ENCODE measurements at regions not wholly inside any gene's neighbourhood (a gene's known extent, or its start where the extent isn't known, plus 50 kb on each side); places are given as distances from the start of the nearest gene placed in this dataset.

DNA sequence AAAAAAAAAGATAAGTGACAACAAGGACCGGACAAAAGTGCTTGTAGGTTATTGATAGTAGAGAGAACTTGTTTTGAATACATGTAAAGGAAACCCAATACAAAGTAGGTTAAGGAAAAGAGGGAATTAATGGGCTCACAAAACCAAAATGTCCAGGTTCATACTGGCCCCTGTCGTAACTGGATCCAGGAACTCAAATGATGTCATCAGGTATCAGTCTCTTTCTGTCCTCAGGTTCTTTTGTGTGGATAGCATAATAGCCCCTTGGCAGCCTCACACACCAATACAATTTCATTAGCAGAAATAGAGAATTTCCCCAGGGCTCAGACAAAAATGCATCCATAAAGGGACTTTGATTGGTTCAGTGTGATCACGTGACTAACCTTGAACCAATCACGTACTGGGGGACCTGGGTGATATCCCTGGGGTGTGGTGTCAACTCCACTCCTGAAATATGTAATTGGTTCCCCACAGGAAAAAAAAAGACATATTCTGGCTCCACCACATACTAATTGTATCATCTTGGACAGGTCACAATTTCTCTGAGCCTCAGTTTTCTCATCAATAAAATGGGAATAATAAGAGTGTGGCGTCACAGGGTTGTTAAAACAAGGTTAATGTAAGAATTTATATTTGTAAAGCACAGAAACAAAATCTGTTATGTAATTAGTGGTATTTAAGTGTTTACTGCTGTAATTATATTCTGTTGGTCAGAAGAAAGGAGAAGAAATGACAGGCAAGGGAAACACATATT, 174.8 kb downstream of the PDGFRA start:
- TF ChIP-seq SIX5 (IDR thresholded peaks at IDR 0.05; ENCODE audit: low read depth, low read length, severe bottlenecking), result no peak
- no peak for TF ChIP-seq TAF1 (IDR thresholded peaks at IDR 0.05; ENCODE audit: borderline replicate concordance, low read depth, low read length)
- no peak for TF ChIP-seq RAD21 (IDR thresholded peaks at IDR 0.05; ENCODE audit: insufficient read depth, low read depth, low read length)
- TF ChIP-seq, protein P1, sequence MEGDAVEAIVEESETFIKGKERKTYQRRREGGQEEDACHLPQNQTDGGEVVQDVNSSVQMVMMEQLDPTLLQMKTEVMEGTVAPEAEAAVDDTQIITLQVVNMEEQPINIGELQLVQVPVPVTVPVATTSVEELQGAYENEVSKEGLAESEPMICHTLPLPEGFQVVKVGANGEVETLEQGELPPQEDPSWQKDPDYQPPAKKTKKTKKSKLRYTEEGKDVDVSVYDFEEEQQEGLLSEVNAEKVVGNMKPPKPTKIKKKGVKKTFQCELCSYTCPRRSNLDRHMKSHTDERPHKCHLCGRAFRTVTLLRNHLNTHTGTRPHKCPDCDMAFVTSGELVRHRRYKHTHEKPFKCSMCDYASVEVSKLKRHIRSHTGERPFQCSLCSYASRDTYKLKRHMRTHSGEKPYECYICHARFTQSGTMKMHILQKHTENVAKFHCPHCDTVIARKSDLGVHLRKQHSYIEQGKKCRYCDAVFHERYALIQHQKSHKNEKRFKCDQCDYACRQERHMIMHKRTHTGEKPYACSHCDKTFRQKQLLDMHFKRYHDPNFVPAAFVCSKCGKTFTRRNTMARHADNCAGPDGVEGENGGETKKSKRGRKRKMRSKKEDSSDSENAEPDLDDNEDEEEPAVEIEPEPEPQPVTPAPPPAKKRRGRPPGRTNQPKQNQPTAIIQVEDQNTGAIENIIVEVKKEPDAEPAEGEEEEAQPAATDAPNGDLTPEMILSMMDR (IDR thresholded peaks at IDR 0.05 in 2 of 3, conservative IDR thresholded peaks at IDR 0.05 in 1 of 3; ENCODE audit: control insufficient read depth in 2 of 3, extremely low read depth in 1 of 3, insufficient read depth in 1 of 3, low read depth in 3 of 3, low read length in 3 of 3), result no peak
- peak; percentile 76 for TF ChIP-seq NFYB (IDR thresholded peaks at IDR 0.05; ENCODE audit: insufficient read depth, low read depth, low read length)
- no peak for TF ChIP-seq TBL1XR1 (IDR thresholded peaks at IDR 0.05; ENCODE audit: low read depth, low read length)
- TF ChIP-seq CREM (IDR thresholded peaks at IDR 0.05; ENCODE audit: low read depth), result no peak
- no peak for TF ChIP-seq POLR2A (IDR thresholded peaks at IDR 0.05; ENCODE audit: low read depth, low read length)
- no peak for TF ChIP-seq CEBPB (IDR thresholded peaks at IDR 0.05; ENCODE audit: borderline replicate concordance in 1 of 2, low read depth in 2 of 2, low read length in 2 of 2)
- TF ChIP-seq RELA (IDR thresholded peaks at IDR 0.05; ENCODE audit: borderline replicate concordance, partially characterized antibody), result no peak
- TF ChIP-seq SPI1 (IDR thresholded peaks at IDR 0.05; ENCODE audit: borderline replicate concordance, insufficient read depth, low read depth, low read length), result no peak
- no peak for TF ChIP-seq HDAC6 (IDR thresholded peaks at IDR 0.05; ENCODE audit: unreplicated experiment)

Measured in GM12878 (cell line).